ENCODE measurements at regions not wholly inside any gene's neighbourhood (a gene's known extent, or its start where the extent isn't known, plus 50 kb on each side); places are given as distances from the start of the nearest gene placed in this dataset.

DNA sequence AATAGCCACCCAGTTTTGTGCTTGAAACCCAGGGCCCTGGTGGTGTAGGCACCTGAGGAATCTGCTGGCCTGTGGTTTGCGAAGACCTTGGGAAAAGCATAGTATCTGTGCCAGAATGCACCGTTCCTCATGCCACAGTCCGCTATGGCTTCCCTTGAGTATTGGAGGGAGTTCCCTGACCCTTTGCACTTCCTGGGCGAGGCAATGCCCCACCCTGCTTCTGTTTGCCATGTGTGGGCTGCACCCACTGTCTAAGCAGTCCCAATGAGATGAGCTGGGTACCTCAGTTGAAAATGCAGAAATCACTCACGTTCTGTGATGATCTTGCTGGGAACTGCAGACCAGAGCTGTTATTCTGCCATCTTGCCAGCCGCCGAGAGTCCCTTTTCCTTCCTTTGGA is 483.5 kb downstream of the AGTPBP1 start:
- Histone ChIP-seq H3K27me3 (ENCODE audit: control insufficient read depth, insufficient read depth, low read length) (no peaks in the 10 kb centered on the region), H3K36me3 (ENCODE audit: control insufficient read depth, insufficient read depth, low read length) (no peaks in the 10 kb centered on the region), H3K4me3 (ENCODE audit: low read depth, low read length) (no peak overlapping the region)
- TF ChIP-seq, protein P1, sequence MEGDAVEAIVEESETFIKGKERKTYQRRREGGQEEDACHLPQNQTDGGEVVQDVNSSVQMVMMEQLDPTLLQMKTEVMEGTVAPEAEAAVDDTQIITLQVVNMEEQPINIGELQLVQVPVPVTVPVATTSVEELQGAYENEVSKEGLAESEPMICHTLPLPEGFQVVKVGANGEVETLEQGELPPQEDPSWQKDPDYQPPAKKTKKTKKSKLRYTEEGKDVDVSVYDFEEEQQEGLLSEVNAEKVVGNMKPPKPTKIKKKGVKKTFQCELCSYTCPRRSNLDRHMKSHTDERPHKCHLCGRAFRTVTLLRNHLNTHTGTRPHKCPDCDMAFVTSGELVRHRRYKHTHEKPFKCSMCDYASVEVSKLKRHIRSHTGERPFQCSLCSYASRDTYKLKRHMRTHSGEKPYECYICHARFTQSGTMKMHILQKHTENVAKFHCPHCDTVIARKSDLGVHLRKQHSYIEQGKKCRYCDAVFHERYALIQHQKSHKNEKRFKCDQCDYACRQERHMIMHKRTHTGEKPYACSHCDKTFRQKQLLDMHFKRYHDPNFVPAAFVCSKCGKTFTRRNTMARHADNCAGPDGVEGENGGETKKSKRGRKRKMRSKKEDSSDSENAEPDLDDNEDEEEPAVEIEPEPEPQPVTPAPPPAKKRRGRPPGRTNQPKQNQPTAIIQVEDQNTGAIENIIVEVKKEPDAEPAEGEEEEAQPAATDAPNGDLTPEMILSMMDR (IDR thresholded peaks at IDR 0.05; ENCODE audit: insufficient read depth, low read length, poor library complexity, severe bottlenecking), result no peak
- DNase-seq (ENCODE audit: low read depth), result no peak

DNA sequence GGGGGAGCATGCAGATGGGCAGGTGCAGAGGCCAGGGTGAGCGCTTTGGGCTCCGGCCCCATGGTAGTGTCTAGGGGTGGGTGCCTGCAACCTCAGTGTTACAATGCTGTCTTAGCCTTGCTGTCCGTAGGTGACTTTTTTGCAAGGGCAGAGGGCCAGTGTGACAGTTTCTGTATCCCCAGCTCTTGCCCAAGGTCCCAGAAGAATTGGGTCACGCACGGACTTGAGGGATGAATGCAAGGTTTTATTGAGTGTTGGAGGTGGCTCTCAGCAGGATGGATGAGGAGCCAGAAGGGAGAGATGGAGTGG is 492.5 kb downstream of the AGTPBP1 start:
- no peaks in the 10 kb centered on the region for H3K27me3 ChIP-seq (ENCODE audit: control insufficient read depth, insufficient read depth, low read length)
- H3K4me3 ChIP-seq (ENCODE audit: low read depth, low read length), result no peak overlapping the region
- DNase-seq (ENCODE audit: low read depth), result no peak
- H3K36me3 ChIP-seq (ENCODE audit: control insufficient read depth, insufficient read depth, low read length), result no peaks in the 10 kb centered on the region
- TF ChIP-seq, protein P1 (IDR thresholded peaks at IDR 0.05; ENCODE audit: insufficient read depth, low read length, poor library complexity, severe bottlenecking), result no peak

GRCh38 chr9:85248514-85249312 is 493.0 kb downstream of the AGTPBP1 start:
- DNase-seq (ENCODE audit: low read depth), result peak; percentile 47
- no peaks in the 10 kb centered on the region for H3K27me3 ChIP-seq (ENCODE audit: control insufficient read depth, insufficient read depth, low read length)
- TF ChIP-seq, protein P1 (IDR thresholded peaks at IDR 0.05; ENCODE audit: insufficient read depth, low read length, poor library complexity, severe bottlenecking), result no peak
- no peak overlapping the region for H3K4me3 ChIP-seq (ENCODE audit: low read depth, low read length)
- no peaks in the 10 kb centered on the region for H3K36me3 ChIP-seq (ENCODE audit: control insufficient read depth, insufficient read depth, low read length)

- no peaks in the 10 kb centered on the region for H3K27me3 ChIP-seq (ENCODE audit: control insufficient read depth, insufficient read depth, low read length)
- no peaks in the 10 kb centered on the region for H3K36me3 ChIP-seq (ENCODE audit: control insufficient read depth, insufficient read depth, low read length)
- DNase-seq (ENCODE audit: low read depth), result no peak
- H3K4me3 ChIP-seq (ENCODE audit: low read depth, low read length), result no peak overlapping the region
- TF ChIP-seq, protein P1 (IDR thresholded peaks at IDR 0.05; ENCODE audit: insufficient read depth, low read length, poor library complexity, severe bottlenecking), result no peak
Measured at GRCh38 chr9:85246541-85246940, 495.2 kb downstream of the AGTPBP1 start.

GRCh38 chr9:85244856-85245255 is 496.9 kb downstream of the AGTPBP1 start:
- no peaks in the 10 kb centered on the region for H3K36me3 ChIP-seq (ENCODE audit: control insufficient read depth, insufficient read depth, low read length)
- TF ChIP-seq, protein P1 (IDR thresholded peaks at IDR 0.05; ENCODE audit: insufficient read depth, low read length, poor library complexity, severe bottlenecking), result no peak
- no peaks in the 10 kb centered on the region for H3K27me3 ChIP-seq (ENCODE audit: control insufficient read depth, insufficient read depth, low read length)
- no peak for DNase-seq (ENCODE audit: low read depth)
- no peak overlapping the region for H3K4me3 ChIP-seq (ENCODE audit: low read depth, low read length)

DNA sequence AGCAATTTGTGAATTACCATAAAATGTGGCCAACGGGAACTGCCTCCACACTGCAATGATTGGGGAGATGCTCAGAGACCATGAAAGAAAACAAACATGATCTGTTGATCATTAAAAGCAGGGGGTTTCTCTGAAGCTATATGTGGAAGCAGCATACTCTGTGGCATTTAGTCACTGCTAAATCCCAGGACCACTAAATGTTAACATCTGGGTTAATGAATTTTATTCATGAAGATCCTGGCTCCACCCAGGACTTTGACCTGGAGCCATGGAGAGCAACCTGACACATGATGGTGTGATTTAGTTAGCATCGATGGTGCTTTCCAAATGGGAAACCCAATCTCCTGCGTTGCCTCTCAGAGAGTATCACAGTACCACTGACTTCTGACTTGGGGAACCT is 497.8 kb downstream of the AGTPBP1 start:
- Histone ChIP-seq H3K27me3 (ENCODE audit: control insufficient read depth, insufficient read depth, low read length) (no peaks in the 10 kb centered on the region), H3K36me3 (ENCODE audit: control insufficient read depth, insufficient read depth, low read length) (no peaks in the 10 kb centered on the region), H3K4me3 (ENCODE audit: low read depth, low read length) (no peak overlapping the region)
- TF ChIP-seq, protein P1 (IDR thresholded peaks at IDR 0.05; ENCODE audit: insufficient read depth, low read length, poor library complexity, severe bottlenecking), result no peak
- DNase-seq (ENCODE audit: low read depth), result no peak

Measured in kidney epithelial cell (primary cell).